GM19372 (cell line): ENCODE measurements at regions not wholly inside any gene's neighbourhood (a gene's known extent, or its start where the extent isn't known, plus 50 kb on each side); places are given as distances from the start of the nearest gene placed in this dataset.

Experiments
- ATAC-seq: cut with Tn5 transposase; IDR thresholded peaks from one replicate; pipeline ENCODE4 v1.9.1; 2021; ENCODE audit warnings: mild to moderate bottlenecking, low read depth, moderate library complexity; ENCODE audit not compliant: unreplicated experiment

GRCh38 chr5:32984851-32985610 is 273.9 kb downstream of the NPR3 start:
- ATAC-seq = no peak

GRCh38 chr5:32989815-32990214 is 278.7 kb downstream of the NPR3 start:
- ATAC-seq = no peak

- no peak for ATAC-seq
Observed at GRCh38 chr5:32990593-32991420, 279.7 kb downstream of the NPR3 start.

- ATAC-seq = no peak
Observed at GRCh38 chr5:32991421-32991815, 280.3 kb downstream of the NPR3 start.

GRCh38 chr5:32996336-32996735 is 285.2 kb downstream of the NPR3 start:
- ATAC-seq = no peak

- no peak for ATAC-seq
Observed at GRCh38 chr5:33008751-33009418, 297.8 kb downstream of the NPR3 start.

GRCh38 chr5:33010846-33011245 is 299.7 kb downstream of the NPR3 start:
- no peak for ATAC-seq

- no peak for ATAC-seq
Observed at GRCh38 chr5:33011801-33012200, 300.7 kb downstream of the NPR3 start.

GRCh38 chr5:33023649-33024048 is 312.5 kb downstream of the NPR3 start:
- ATAC-seq = no peak

GRCh38 chr5:33032271-33033070 is 321.4 kb downstream of the NPR3 start:
- ATAC-seq = no peak

- no peak for ATAC-seq
Observed at GRCh38 chr5:33033516-33033915, 322.4 kb downstream of the NPR3 start.

- no peak for ATAC-seq
Observed at GRCh38 chr5:33034777-33035176, 323.7 kb downstream of the NPR3 start.

- ATAC-seq = no peak
Observed at GRCh38 chr5:33035851-33036527, 324.9 kb downstream of the NPR3 start.

- ATAC-seq = no peak
Observed at GRCh38 chr5:33037076-33037475, 326.0 kb downstream of the NPR3 start.

- ATAC-seq = no peak
Observed at GRCh38 chr5:33041586-33041985, 330.5 kb downstream of the NPR3 start.

- no peak for ATAC-seq
Observed at GRCh38 chr5:33043343-33043997, 332.3 kb downstream of the NPR3 start.

- no peak for ATAC-seq
Observed at GRCh38 chr5:33046091-33046490, 335.0 kb downstream of the NPR3 start.

GRCh38 chr5:33048315-33048714 is 337.2 kb downstream of the NPR3 start:
- ATAC-seq = no peak

- no peak for ATAC-seq
Observed at GRCh38 chr5:33049298-33049697, 338.2 kb downstream of the NPR3 start.
